Ishikawa (cell line): ENCODE measurements at regions not wholly inside any gene's neighbourhood (a gene's known extent, or its start where the extent isn't known, plus 50 kb on each side); places are given as distances from the start of the nearest gene placed in this dataset.

ENCODE experiments used
- CEBPB ChIP-seq: IDR thresholded peaks from 2 replicates; pipeline ENCODE4 v1.6.1; 2012
- CREB1 ChIP-seq: IDR thresholded peaks from 2 replicates; pipeline ENCODE4 v1.6.1; 2012; ENCODE audit warnings: low read depth
- EGR1 ChIP-seq: IDR thresholded peaks from 2 replicates; pipeline ENCODE4 v1.6.1; 2012
- EP300 ChIP-seq: IDR thresholded peaks from 2 replicates; pipeline ENCODE4 v1.6.1; 2012; ENCODE audit warnings: borderline replicate concordance
- FOXM1 ChIP-seq: IDR thresholded peaks from 2 replicates; pipeline ENCODE4 v1.6.1; 2012; ENCODE audit warnings: low read depth, borderline replicate concordance
- NFIC ChIP-seq: IDR thresholded peaks from 2 replicates; pipeline ENCODE4 v1.6.1; 2012
- RAD21 ChIP-seq: IDR thresholded peaks from 2 replicates; pipeline ENCODE4 v1.6.1; 2012; ENCODE audit warnings: low read depth
- TAF1 ChIP-seq: IDR thresholded peaks from 2 replicates; pipeline ENCODE4 v1.6.1; 2012; ENCODE audit warnings: low read depth, mild to moderate bottlenecking
- TCF12 ChIP-seq: IDR thresholded peaks from 2 replicates; pipeline ENCODE4 v1.6.1; 2012; ENCODE audit warnings: low read depth
- TEAD4 ChIP-seq: IDR thresholded peaks from 2 replicates; pipeline ENCODE4 v1.6.1; 2012
- YY1 ChIP-seq: IDR thresholded peaks from 2 replicates; pipeline ENCODE4 v1.6.1; 2012; ENCODE audit warnings: low read depth
- ZBTB7A ChIP-seq: IDR thresholded peaks from 2 replicates; pipeline ENCODE4 v1.6.1; 2012; ENCODE audit warnings: low read depth
- TF ChIP-seq, protein P1 (sequence below): IDR thresholded peaks from 2 replicates; pipeline ENCODE4 v1.6.1; 2012
- TF ChIP-seq, protein P2 (sequence below): IDR thresholded peaks from 2 replicates; pipeline ENCODE4 v1.6.1; 2012; ENCODE audit warnings: low read depth, mild to moderate bottlenecking
- TF ChIP-seq, protein P3 (sequence below): IDR thresholded peaks from 2 replicates; pipeline ENCODE4 v1.6.1; 2012

DNA sequence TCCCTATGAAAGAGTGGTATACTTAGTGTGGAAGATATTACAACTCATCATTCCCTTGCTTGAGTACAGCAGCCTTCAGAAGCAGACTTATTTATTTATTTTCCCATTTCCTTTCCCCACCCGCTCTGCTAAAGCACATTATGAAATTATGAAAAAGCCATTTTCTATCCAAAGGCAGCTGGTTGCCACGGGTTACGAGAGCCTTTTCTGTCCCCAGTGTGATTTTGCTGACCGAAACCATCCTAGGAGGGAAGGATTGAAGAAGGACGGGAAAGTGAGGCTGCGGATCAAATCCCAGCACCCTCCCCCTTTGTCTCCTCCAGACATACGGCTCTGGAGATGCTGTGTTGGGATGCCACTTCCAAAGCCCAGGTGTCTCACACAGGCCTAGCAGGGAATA is 246.9 kb downstream of the TLR4 start:
- no peak for TF ChIP-seq EGR1
- TF ChIP-seq ZBTB7A = no peak
- no peak for TF ChIP-seq TCF12
- TF ChIP-seq, protein P1, sequence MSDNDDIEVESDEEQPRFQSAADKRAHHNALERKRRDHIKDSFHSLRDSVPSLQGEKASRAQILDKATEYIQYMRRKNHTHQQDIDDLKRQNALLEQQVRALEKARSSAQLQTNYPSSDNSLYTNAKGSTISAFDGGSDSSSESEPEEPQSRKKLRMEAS = no peak
- TF ChIP-seq, protein P2, sequence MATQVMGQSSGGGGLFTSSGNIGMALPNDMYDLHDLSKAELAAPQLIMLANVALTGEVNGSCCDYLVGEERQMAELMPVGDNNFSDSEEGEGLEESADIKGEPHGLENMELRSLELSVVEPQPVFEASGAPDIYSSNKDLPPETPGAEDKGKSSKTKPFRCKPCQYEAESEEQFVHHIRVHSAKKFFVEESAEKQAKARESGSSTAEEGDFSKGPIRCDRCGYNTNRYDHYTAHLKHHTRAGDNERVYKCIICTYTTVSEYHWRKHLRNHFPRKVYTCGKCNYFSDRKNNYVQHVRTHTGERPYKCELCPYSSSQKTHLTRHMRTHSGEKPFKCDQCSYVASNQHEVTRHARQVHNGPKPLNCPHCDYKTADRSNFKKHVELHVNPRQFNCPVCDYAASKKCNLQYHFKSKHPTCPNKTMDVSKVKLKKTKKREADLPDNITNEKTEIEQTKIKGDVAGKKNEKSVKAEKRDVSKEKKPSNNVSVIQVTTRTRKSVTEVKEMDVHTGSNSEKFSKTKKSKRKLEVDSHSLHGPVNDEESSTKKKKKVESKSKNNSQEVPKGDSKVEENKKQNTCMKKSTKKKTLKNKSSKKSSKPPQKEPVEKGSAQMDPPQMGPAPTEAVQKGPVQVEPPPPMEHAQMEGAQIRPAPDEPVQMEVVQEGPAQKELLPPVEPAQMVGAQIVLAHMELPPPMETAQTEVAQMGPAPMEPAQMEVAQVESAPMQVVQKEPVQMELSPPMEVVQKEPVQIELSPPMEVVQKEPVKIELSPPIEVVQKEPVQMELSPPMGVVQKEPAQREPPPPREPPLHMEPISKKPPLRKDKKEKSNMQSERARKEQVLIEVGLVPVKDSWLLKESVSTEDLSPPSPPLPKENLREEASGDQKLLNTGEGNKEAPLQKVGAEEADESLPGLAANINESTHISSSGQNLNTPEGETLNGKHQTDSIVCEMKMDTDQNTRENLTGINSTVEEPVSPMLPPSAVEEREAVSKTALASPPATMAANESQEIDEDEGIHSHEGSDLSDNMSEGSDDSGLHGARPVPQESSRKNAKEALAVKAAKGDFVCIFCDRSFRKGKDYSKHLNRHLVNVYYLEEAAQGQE = no peak
- TF ChIP-seq TEAD4 = no peak
- no peak for TF ChIP-seq FOXM1

DNA sequence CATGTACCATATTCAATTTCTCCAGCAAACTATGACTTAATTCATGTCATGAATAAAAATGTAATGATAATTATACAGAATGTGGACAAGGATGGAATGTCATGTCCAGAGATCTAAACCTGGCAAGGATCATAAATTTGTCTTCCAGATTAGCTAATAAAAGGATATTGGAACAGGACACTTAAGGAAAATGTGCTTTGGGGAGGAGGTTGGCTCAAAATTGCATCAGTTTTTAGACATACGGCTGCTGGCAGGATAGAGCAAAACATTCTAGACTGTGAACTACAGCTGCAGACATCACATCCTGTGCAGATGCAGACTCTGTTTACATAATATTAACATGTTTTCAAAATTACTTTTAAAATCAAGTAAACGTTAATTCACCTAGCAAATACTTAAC is 248.4 kb downstream of the TLR4 start:
- TF ChIP-seq EP300 (no peak), FOXM1 (no peak), NFIC (no peak), ZBTB7A (no peak), YY1 (no peak), TCF12 (no peak)

DNA sequence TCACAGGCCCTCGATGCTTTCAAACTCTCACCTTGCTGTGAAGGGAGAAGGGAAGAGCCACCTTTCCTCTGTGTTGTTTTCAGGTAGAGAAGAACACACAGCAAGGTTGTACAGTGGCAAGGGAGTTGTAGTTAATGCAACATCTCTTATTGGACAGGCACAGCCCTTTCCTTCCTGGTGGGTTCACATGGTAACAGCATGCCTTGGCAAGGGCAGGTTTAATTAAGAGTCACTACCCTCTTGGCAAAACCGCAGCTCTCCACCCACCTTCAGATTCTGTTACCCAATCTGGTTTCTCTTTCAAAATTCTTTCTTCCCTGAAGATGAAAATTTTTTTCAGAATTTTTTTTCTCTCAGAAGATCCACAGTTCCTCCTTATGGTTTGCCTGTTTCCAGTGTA is 253.1 kb downstream of the TLR4 start:
- TF ChIP-seq, protein P2 = no peak
- TF ChIP-seq RAD21 (no peak), TEAD4 (no peak), CEBPB (no peak), YY1 (no peak), ZBTB7A (no peak), TAF1 (no peak), FOXM1 (no peak), CREB1 (no peak), NFIC (no peak), EP300 (no peak), TCF12 (no peak), EGR1 (no peak)
- TF ChIP-seq, protein P1 = no peak
- TF ChIP-seq, protein P3, sequence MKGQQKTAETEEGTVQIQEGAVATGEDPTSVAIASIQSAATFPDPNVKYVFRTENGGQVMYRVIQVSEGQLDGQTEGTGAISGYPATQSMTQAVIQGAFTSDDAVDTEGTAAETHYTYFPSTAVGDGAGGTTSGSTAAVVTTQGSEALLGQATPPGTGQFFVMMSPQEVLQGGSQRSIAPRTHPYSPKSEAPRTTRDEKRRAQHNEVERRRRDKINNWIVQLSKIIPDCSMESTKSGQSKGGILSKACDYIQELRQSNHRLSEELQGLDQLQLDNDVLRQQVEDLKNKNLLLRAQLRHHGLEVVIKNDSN = no peak

DNA sequence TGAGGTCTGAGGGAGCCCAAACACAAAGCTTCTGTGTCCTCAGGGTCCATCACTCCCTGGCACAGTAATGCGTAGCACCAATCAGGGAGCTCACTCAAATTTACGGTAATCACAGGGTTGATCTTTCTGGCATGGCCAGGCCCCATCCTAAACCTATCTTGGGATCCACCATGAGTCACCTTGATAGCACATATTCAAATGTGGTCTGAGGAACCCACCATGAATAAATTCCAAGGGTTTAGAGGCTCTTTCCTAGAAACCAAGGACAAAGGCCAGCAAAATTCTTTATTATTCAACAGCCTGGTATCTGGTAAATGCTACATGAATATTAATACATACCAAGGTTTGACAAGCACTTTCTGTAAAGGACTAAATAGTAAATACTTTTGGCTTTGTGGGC is 254.5 kb downstream of the TLR4 start:
- TF ChIP-seq YY1 = no peak
- TF ChIP-seq FOXM1 = no peak
- TF ChIP-seq ZBTB7A = no peak
- no peak for TF ChIP-seq EGR1
- TF ChIP-seq NFIC = no peak
- no peak for TF ChIP-seq TEAD4
- TF ChIP-seq, protein P3 = no peak
- TF ChIP-seq TCF12 = no peak
- TF ChIP-seq CREB1 = no peak
- TF ChIP-seq CEBPB = no peak
- no peak for TF ChIP-seq RAD21
- TF ChIP-seq, protein P2 = no peak
- no peak for TF ChIP-seq TAF1
- TF ChIP-seq EP300 = no peak
- TF ChIP-seq, protein P1 = no peak
